ENCODE measurements at regions not wholly inside any gene's neighbourhood (a gene's known extent, or its start where the extent isn't known, plus 50 kb on each side); places are given as distances from the start of the nearest gene placed in this dataset.

DNA sequence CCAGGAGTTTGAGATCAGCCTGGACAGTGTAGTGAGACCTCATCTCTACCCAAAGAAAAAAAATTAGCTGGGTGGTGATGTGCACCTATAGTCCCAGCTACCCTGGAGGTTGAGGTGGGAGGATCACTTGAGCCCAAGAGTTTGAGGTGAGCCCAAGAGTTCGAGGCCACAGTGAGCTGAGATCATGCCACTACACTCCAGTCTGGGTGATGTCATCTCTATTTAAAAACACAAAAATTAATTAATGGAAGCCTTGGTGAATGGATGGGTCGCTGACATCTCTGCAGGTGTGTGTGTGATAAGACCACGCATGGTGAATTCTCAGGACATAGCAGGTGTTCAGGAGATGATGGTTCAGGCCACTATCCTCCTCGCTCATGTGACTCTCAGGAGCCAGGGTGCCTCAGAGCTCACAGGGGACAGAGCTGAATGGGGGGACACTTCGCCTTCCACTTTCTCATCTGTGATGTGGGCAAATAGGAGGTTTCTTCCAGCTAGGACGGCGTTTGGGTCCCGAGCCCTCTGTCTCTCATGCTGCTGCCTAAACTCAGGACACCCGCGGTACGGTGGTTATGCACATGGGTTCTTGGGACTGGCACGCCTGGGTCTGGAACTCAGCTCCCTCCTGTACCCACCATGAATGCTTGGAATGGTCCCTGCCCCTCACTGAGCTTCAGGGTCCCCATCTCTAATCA lies 113.4 kb upstream of the ZBTB40 start:
- no peak overlapping the region for H3K4me2 ChIP-seq (ENCODE audit: insufficient read depth, low read length, poor library complexity, severe bottlenecking)
- no peak overlapping the region for H3K9ac ChIP-seq (ENCODE audit: low read depth, low read length, poor library complexity)
- H3K79me1 ChIP-seq (ENCODE audit: low read depth, low read length) = no peaks in the 10 kb centered on the region
- H2AK5ac ChIP-seq (ENCODE audit: low read depth, low read length) = no peak overlapping the region
- no peak for DNase-seq (ENCODE audit: low spot score)
- no peak overlapping the region for H2BK15ac ChIP-seq (ENCODE audit: low read length)
- no peak overlapping the region for H3K14ac ChIP-seq (ENCODE audit: low read length)
- H3K4me3 ChIP-seq (ENCODE audit: low read length in 2 of 2) = no peak overlapping the region
- H2BK12ac ChIP-seq (ENCODE audit: low read length) = no peak overlapping the region
- no peak overlapping the region for H2BK5ac ChIP-seq (ENCODE audit: low read length)
- H3K27me3 ChIP-seq (ENCODE audit: control insufficient read depth in 3 of 3, insufficient read depth in 3 of 3, low read depth in 1 of 3, low read length in 3 of 3) = peaks cover 0 to 28% (median 0%) of the 10 kb centered on the region in 3 experiments
- no peak overlapping the region for H2AFZ ChIP-seq (ENCODE audit: low read length)
- H3K27ac ChIP-seq (replicated peaks; ENCODE audit: low read length) = no peak overlapping the region
- no peak overlapping the region for H3K18ac ChIP-seq (ENCODE audit: low read length)
- no peak overlapping the region for H4K91ac ChIP-seq (ENCODE audit: low read depth, low read length, poor library complexity)
- H3K4ac ChIP-seq (ENCODE audit: low read length) = no peak overlapping the region
- H3K23ac ChIP-seq (ENCODE audit: low read depth, low read length, poor library complexity) = no peak overlapping the region
- H4K8ac ChIP-seq (ENCODE audit: low read depth, low read length) = no peak overlapping the region
- H2BK120ac ChIP-seq (ENCODE audit: low read depth, low read length) = no peak overlapping the region
- peaks cover 0 to 2% of the 10 kb centered on the region in 2 donors for H3K9me3 ChIP-seq (replicated peaks in 1 of 2; ENCODE audit: control insufficient read depth in 2 of 2, insufficient read depth in 1 of 2, low read depth in 1 of 2, low read length in 2 of 2)
- no CpG with 5 or more reads among the region's 12 CpGs for WGBS, 2 donors (ENCODE audit: extremely low coverage in 2 of 2, insufficient read length in 2 of 2, insufficient replicate concordance in 1 of 2)
- no peaks in the 10 kb centered on the region for H3K36me3 ChIP-seq (replicated peaks in 1 of 2; ENCODE audit: control insufficient read depth in 2 of 2, insufficient read depth in 2 of 2, low read length in 2 of 2)
- H3K4me1 ChIP-seq (ENCODE audit: control insufficient read depth in 2 of 2, insufficient read depth in 1 of 2, low read depth in 1 of 2, low read length in 2 of 2) = peaks cover 3 to 7% of the 10 kb centered on the region in 2 donors

DNA sequence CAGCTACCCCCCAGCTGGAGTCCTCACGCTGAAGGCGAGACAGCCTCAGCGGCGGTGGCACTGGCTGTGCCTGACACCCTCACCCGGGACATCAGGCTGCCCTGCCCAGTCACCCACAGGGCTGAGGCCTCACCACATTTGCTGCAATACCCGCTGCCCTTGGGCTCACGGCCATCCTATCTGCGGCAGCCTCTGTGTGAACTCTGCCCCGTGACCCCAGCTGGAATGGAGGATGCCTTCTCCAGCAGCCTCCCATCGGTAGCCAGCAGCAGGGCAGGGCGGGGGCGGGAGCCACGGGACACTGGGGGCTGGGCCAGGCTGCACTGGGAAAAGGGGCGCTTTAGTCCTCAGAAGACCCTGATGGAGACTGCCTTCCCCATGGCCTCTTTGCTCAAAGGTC lies 112.4 kb upstream of the ZBTB40 start:
- no peak overlapping the region for H2BK15ac ChIP-seq (ENCODE audit: low read length)

DNA sequence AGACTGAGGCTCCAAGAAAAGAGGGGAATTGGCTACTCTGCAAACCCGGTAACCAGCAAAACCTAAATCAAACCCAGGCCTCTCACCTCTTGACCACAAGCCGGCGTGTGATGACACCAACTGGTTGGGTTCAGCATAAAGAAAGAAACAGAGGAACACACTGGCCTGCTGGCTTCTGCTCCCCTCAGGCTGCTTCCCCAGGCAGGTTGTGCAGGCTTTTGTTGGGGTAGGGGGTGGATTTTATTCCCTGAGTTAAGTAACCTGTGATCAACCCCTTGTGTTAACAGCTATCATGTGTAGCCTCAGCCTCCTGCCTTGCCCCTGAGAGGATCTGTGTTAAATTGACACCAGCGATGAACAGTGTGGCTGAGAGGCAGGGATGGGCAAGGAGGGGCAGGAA lies 111.6 kb upstream of the ZBTB40 start:
- Histone ChIP-seq H2AK5ac (ENCODE audit: low read depth, low read length) (no peak overlapping the region), H3K4me1 (ENCODE audit: control insufficient read depth in 2 of 2, insufficient read depth in 1 of 2, low read depth in 1 of 2, low read length in 2 of 2) (peaks cover 4 to 7% of the 10 kb centered on the region in 2 donors), H3K4me2 (ENCODE audit: insufficient read depth, low read length, poor library complexity, severe bottlenecking) (no peak overlapping the region), H4K8ac (ENCODE audit: low read depth, low read length) (no peak overlapping the region), H3K14ac (ENCODE audit: low read length) (peak overlapping the region; percentile 56), H3K79me1 (ENCODE audit: low read depth, low read length) (no peaks in the 10 kb centered on the region), H3K4ac (ENCODE audit: low read length) (no peak overlapping the region), H4K91ac (ENCODE audit: low read depth, low read length, poor library complexity) (no peak overlapping the region), H2BK12ac (ENCODE audit: low read length) (no peak overlapping the region), H3K23ac (ENCODE audit: low read depth, low read length, poor library complexity) (no peak overlapping the region), H3K9ac (ENCODE audit: low read depth, low read length, poor library complexity) (no peak overlapping the region), H2BK5ac (ENCODE audit: low read length) (no peak overlapping the region), H3K27ac (replicated peaks; ENCODE audit: low read length) (no peak overlapping the region), H3K4me3 (ENCODE audit: low read length in 2 of 2) (no peak overlapping the region), H3K9me3 (replicated peaks in 1 of 2; ENCODE audit: control insufficient read depth in 2 of 2, insufficient read depth in 1 of 2, low read depth in 1 of 2, low read length in 2 of 2) (peaks cover 0 to 4% of the 10 kb centered on the region in 2 donors), H3K36me3 (replicated peaks in 1 of 2; ENCODE audit: control insufficient read depth in 2 of 2, insufficient read depth in 2 of 2, low read length in 2 of 2) (no peaks in the 10 kb centered on the region), H2BK15ac (ENCODE audit: low read length) (no peak overlapping the region), H3K27me3 (ENCODE audit: control insufficient read depth in 3 of 3, insufficient read depth in 3 of 3, low read depth in 1 of 3, low read length in 3 of 3) (peaks cover 0 to 42% (median 5%) of the 10 kb centered on the region in 3 experiments), H2BK120ac (ENCODE audit: low read depth, low read length) (no peak overlapping the region), H2AFZ (ENCODE audit: low read length) (no peak overlapping the region), H3K18ac (ENCODE audit: low read length) (peak overlapping the region; percentile 15)
- WGBS, 2 donors (ENCODE audit: extremely low coverage in 2 of 2, insufficient read length in 2 of 2, insufficient replicate concordance in 1 of 2) = no CpG with 5 or more reads among the region's 4 CpGs
- no peak for DNase-seq (ENCODE audit: low spot score)

More for the DNA sequence above, 112.4 kb upstream of the ZBTB40 start:
- no peak overlapping the region for H3K4ac ChIP-seq (ENCODE audit: low read length)
- peak overlapping the region; percentile 32 for H3K9ac ChIP-seq (ENCODE audit: low read depth, low read length, poor library complexity)
- H4K91ac ChIP-seq (ENCODE audit: low read depth, low read length, poor library complexity) = no peak overlapping the region
- no peak overlapping the region for H2BK5ac ChIP-seq (ENCODE audit: low read length)
- no peak overlapping the region for H2BK120ac ChIP-seq (ENCODE audit: low read depth, low read length)
- no peak overlapping the region for H4K8ac ChIP-seq (ENCODE audit: low read depth, low read length)
- no peak overlapping the region for H2AK5ac ChIP-seq (ENCODE audit: low read depth, low read length)
- no CpG with 5 or more reads among the region's 14 CpGs for WGBS, 2 donors (ENCODE audit: extremely low coverage in 2 of 2, insufficient read length in 2 of 2, insufficient replicate concordance in 1 of 2)
- H3K4me1 ChIP-seq (ENCODE audit: control insufficient read depth in 2 of 2, insufficient read depth in 1 of 2, low read depth in 1 of 2, low read length in 2 of 2) = peaks cover 3 to 7% of the 10 kb centered on the region in 2 donors
- H3K36me3 ChIP-seq (replicated peaks in 1 of 2; ENCODE audit: control insufficient read depth in 2 of 2, insufficient read depth in 2 of 2, low read length in 2 of 2) = no peaks in the 10 kb centered on the region
- H3K27me3 ChIP-seq (ENCODE audit: control insufficient read depth in 3 of 3, insufficient read depth in 3 of 3, low read depth in 1 of 3, low read length in 3 of 3) = peaks cover 0 to 38% (median 2%) of the 10 kb centered on the region in 3 experiments
- no peak overlapping the region for H3K23ac ChIP-seq (ENCODE audit: low read depth, low read length, poor library complexity)
- H2BK12ac ChIP-seq (ENCODE audit: low read length) = no peak overlapping the region
- H2AFZ ChIP-seq (ENCODE audit: low read length) = no peak overlapping the region
- no peak overlapping the region for H3K4me2 ChIP-seq (ENCODE audit: insufficient read depth, low read length, poor library complexity, severe bottlenecking)
- H3K4me3 ChIP-seq (ENCODE audit: low read length in 2 of 2) = no peak overlapping the region
- H3K79me1 ChIP-seq (ENCODE audit: low read depth, low read length) = no peaks in the 10 kb centered on the region
- no peak overlapping the region for H3K14ac ChIP-seq (ENCODE audit: low read length)
- peak overlapping the region; percentile 15 for H3K18ac ChIP-seq (ENCODE audit: low read length)
- H3K27ac ChIP-seq (replicated peaks; ENCODE audit: low read length) = no peak overlapping the region
- DNase-seq (ENCODE audit: low spot score) = no peak
- peaks cover 0 to 2% of the 10 kb centered on the region in 2 donors for H3K9me3 ChIP-seq (replicated peaks in 1 of 2; ENCODE audit: control insufficient read depth in 2 of 2, insufficient read depth in 1 of 2, low read depth in 1 of 2, low read length in 2 of 2)

DNA sequence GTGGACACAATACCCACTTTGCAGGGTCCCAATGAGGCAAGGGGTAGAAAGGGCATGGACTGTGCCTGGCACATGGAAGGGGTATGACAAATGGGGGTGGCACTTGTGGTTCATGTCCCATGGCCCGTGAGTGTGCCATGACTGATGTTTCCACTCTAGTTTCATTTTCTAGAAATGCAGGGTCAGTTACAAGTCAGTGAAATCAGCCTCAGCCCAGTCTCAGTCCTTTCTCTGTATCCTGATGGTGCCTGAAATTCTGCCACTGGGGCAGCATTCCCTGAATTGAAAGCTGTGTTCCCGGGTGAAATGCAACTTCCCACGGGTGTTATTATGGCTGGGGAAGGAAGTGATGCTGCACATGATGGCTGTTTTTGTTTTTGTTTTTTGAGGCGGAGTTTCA lies 110.8 kb upstream of the ZBTB40 start:
- no peak overlapping the region for H2BK120ac ChIP-seq (ENCODE audit: low read depth, low read length)
- no peak overlapping the region for H4K91ac ChIP-seq (ENCODE audit: low read depth, low read length, poor library complexity)
- H3K18ac ChIP-seq (ENCODE audit: low read length) = no peak overlapping the region
- H3K14ac ChIP-seq (ENCODE audit: low read length) = no peak overlapping the region
- no peak overlapping the region for H2AFZ ChIP-seq (ENCODE audit: low read length)
- no peak overlapping the region for H2BK12ac ChIP-seq (ENCODE audit: low read length)
- no peaks in the 10 kb centered on the region for H3K36me3 ChIP-seq (replicated peaks in 1 of 2; ENCODE audit: control insufficient read depth in 2 of 2, insufficient read depth in 2 of 2, low read length in 2 of 2)
- H3K9ac ChIP-seq (ENCODE audit: low read depth, low read length, poor library complexity) = no peak overlapping the region
- H3K4me1 ChIP-seq (ENCODE audit: control insufficient read depth in 2 of 2, insufficient read depth in 1 of 2, low read depth in 1 of 2, low read length in 2 of 2) = peaks cover 4 to 7% of the 10 kb centered on the region in 2 donors
- H2AK5ac ChIP-seq (ENCODE audit: low read depth, low read length) = no peak overlapping the region
- H4K8ac ChIP-seq (ENCODE audit: low read depth, low read length) = no peak overlapping the region
- no peak overlapping the region for H3K4ac ChIP-seq (ENCODE audit: low read length)
- H3K4me3 ChIP-seq (ENCODE audit: low read length in 2 of 2) = no peak overlapping the region
- no peak overlapping the region for H2BK5ac ChIP-seq (ENCODE audit: low read length)
- no peaks in the 10 kb centered on the region for H3K79me1 ChIP-seq (ENCODE audit: low read depth, low read length)
- WGBS, 2 donors (ENCODE audit: extremely low coverage in 2 of 2, insufficient read length in 2 of 2, insufficient replicate concordance in 1 of 2) = no CpG with 5 or more reads among the region's 4 CpGs
- no peak for DNase-seq (ENCODE audit: low spot score)
- no peak overlapping the region for H3K27ac ChIP-seq (replicated peaks; ENCODE audit: low read length)
- H3K4me2 ChIP-seq (ENCODE audit: insufficient read depth, low read length, poor library complexity, severe bottlenecking) = no peak overlapping the region
- H3K23ac ChIP-seq (ENCODE audit: low read depth, low read length, poor library complexity) = no peak overlapping the region
- peaks cover 0 to 42% (median 6%) of the 10 kb centered on the region in 3 experiments for H3K27me3 ChIP-seq (ENCODE audit: control insufficient read depth in 3 of 3, insufficient read depth in 3 of 3, low read depth in 1 of 3, low read length in 3 of 3)
- H3K9me3 ChIP-seq (replicated peaks in 1 of 2; ENCODE audit: control insufficient read depth in 2 of 2, insufficient read depth in 1 of 2, low read depth in 1 of 2, low read length in 2 of 2) = peaks cover 0 to 2% of the 10 kb centered on the region in 2 donors
- H2BK15ac ChIP-seq (ENCODE audit: low read length) = no peak overlapping the region
